LNCaP clone FGC (cell line): ENCODE measurements at regions not wholly inside any gene's neighbourhood (a gene's known extent, or its start where the extent isn't known, plus 50 kb on each side); places are given as distances from the start of the nearest gene placed in this dataset.

Source experiments
- DNase-seq: peaks from one replicate; pipeline ENCODE4 v3.0.0-alpha.2; 2011; ENCODE audit warnings: low read depth
- H3K4me3 ChIP-seq: 2 replicates; pipeline ENCODE4 v1.5.1; 2011; ENCODE audit warnings: mild to moderate bottlenecking, low read depth, low read length, control low read depth
- TF ChIP-seq, protein P1 (sequence below): IDR thresholded peaks from 2 replicates; pipeline ENCODE4 v1.5.1; 2012; ENCODE audit warnings: mild to moderate bottlenecking; ENCODE audit not compliant: control insufficient read depth, insufficient read depth; ENCODE audit errors: extremely low read depth

DNA sequence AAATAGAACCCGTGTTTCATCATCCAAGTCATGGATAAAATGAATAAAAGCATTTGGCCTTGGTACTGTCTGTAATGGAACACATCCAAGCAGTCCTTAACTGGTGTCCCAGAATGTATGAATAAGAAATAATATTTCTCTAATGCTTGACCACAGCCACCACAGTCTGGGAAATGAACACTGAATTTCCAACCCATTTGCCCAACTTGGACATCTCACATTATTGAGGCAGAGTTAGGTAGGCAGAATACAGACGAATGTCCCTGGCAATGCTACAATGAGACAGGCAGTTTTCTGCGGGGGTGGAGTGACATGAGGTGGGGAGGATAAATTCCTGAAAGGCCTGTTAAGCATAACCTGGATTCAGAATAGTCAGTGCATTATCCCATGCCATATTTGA is 245.7 kb downstream of the ZIC1 start:
- no peak for DNase-seq
- TF ChIP-seq, protein P1, sequence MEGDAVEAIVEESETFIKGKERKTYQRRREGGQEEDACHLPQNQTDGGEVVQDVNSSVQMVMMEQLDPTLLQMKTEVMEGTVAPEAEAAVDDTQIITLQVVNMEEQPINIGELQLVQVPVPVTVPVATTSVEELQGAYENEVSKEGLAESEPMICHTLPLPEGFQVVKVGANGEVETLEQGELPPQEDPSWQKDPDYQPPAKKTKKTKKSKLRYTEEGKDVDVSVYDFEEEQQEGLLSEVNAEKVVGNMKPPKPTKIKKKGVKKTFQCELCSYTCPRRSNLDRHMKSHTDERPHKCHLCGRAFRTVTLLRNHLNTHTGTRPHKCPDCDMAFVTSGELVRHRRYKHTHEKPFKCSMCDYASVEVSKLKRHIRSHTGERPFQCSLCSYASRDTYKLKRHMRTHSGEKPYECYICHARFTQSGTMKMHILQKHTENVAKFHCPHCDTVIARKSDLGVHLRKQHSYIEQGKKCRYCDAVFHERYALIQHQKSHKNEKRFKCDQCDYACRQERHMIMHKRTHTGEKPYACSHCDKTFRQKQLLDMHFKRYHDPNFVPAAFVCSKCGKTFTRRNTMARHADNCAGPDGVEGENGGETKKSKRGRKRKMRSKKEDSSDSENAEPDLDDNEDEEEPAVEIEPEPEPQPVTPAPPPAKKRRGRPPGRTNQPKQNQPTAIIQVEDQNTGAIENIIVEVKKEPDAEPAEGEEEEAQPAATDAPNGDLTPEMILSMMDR: no peak
- H3K4me3 ChIP-seq: no peak overlapping the region

DNA sequence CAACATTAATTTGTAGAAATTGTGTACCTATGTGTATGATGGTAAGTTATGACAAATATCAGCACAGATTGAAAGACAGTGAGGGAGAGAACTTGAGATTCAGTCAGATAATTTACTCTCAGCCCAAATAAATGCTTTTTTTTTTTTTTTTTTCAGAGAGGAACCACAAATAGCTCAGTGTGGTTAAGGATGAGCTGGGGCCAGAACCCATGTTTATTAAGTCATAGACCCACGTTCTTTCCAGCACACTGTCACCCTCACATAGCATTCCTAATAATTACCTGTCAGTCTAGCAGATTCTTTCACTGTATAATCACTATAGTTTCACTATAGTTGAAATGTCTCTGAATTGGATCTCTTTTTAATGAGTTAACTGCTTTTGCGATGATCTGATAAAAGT is 246.1 kb downstream of the ZIC1 start:
- no peak for DNase-seq
- TF ChIP-seq, protein P1: no peak
- no peak overlapping the region for H3K4me3 ChIP-seq

DNA sequence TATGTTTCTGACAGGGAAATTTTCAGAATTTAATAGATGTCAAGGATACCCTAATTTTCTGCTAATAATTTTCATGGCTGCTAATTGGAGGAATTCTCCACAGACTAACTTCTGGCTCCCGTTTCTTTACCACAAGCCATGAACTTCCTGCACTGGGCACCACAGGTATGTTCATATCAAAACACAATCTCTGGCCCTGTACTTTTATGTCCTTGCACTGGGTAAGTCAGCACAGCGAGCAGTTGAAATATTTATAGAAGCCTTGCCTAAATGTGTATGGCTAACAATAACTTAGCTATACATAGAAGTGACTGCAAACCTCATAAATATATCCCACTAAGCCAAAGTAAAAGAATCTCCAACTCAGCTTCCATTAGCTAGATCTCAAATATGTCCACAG is 246.9 kb downstream of the ZIC1 start:
- TF ChIP-seq, protein P1: no peak
- DNase-seq: no peak
- H3K4me3 ChIP-seq: no peak overlapping the region

DNA sequence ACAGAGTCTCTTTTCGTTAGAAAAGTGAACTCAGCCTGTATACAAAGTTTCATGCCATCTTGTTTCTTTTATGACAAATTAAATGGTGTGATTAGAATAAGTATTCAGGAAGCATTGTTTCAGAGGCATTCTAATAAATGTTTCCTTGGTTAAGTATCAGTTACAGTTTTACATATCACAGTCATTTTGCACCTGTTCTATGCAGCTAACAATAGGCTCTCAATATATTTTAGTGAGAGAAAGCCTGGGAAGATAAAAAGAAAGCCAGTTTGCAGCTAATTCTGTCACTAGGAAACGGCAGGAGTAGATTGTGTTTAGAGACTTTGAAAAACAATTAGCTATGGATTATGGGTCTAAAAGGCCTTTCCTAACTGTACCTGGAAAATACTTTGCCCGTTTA is 252.8 kb downstream of the ZIC1 start:
- TF ChIP-seq, protein P1: no peak
- H3K4me3 ChIP-seq: no peak overlapping the region
- no peak for DNase-seq

DNA sequence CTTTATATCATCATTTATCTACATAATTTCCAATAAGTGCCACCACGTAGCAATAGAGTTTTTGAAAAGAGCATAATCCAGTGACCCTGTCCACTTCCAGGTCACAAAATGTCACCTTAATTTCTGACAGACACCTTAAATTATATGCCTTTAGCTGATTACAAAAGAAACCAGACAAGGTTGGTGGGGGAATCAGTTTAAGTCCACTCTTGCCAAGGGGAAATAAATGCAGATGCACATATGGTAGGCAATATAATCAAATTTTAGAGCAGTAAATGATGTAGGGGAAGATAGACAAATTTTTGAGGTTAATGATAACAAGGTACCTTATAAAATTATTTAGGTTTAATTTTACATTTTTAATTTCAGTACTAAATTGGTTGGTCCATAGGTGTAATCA is 253.5 kb downstream of the ZIC1 start:
- TF ChIP-seq, protein P1: no peak
- H3K4me3 ChIP-seq: no peak overlapping the region
- DNase-seq: no peak

DNA sequence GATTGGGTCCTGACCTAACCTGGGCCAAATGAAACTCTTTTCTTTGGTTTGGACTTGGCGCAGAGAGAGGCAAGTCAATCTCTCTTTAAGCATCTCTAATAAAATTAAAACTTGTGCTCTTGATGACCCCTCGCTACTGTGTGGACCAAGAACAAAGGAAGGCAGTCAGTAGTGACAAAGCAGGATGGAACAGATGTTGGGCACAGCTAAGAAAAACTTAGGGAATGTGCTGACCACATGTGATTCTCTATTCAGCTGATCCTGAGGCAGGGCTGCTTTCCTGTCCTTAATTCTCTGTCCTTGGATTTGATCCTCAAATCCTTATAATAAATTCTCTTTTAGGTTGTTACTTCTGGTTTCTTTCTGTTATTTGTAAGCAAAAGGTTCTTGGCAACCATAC is 259.9 kb downstream of the ZIC1 start:
- H3K4me3 ChIP-seq: no peak overlapping the region
- DNase-seq: no peak
- TF ChIP-seq, protein P1: no peak

DNA sequence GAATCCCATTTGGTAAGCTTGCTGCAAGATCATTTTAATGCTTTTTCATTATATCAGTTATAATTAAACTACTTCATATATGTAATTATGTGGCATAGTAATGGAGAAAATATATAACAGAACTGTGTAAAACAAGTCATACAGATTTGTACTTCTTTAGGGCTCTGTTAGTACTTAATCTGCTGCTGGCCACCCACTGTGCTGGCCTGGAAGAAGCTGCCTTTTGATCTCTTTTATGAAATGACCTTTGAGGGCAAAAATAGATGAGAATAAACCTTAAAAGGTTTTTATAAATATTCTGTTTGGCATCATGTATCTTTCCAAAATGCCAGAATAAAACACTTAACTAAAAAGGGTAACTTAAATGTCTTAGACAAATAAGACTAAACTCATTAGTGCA is 262.9 kb downstream of the ZIC1 start:
- TF ChIP-seq, protein P1: no peak
- no peak overlapping the region for H3K4me3 ChIP-seq

More for the DNA sequence above, 262.9 kb downstream of the ZIC1 start:
- no peak for DNase-seq
